Left cardiac atrium (tissue), 4 donors: ENCODE measurements at regions not wholly inside any gene's neighbourhood (a gene's known extent, or its start where the extent isn't known, plus 50 kb on each side); places are given as distances from the start of the nearest gene placed in this dataset.
"Not testable (repeated sequence)": the region's sequence is repeated elsewhere in the genome, so short reads cannot be mapped to it uniquely, and the experiment has no call there.

Source experiments
- ATAC-seq, 2 donors: fragments of 200-7000 bp; cut with Tn5 transposase; one replicate each; pipeline ENCODE4 v1.9.1; 2020; ENCODE audit warnings: mild to moderate bottlenecking in 2 of 2, moderate library complexity in 2 of 2
- DNase-seq: peaks from one replicate; pipeline ENCODE4 v3.0.0-alpha.2; 2020
- intact Hi-C, 2 donors: fragments of 100-400 bp; cut with DNase I; formaldehyde crosslinking; loops; one replicate each; pipeline versions ENCODE4 v1.14.1 to v1.15.1; 2022 to 2023
- donor health status: DM: no; HTN: yes; CAD: no.
- donor health status: DM: no; HTN: yes; CAD: no; lungs with severe emphysema.
- donor health status: DM: yes; HTN: yes; CAD: no.
- donor health status: Dilated cardiomyopathy.

DNA sequence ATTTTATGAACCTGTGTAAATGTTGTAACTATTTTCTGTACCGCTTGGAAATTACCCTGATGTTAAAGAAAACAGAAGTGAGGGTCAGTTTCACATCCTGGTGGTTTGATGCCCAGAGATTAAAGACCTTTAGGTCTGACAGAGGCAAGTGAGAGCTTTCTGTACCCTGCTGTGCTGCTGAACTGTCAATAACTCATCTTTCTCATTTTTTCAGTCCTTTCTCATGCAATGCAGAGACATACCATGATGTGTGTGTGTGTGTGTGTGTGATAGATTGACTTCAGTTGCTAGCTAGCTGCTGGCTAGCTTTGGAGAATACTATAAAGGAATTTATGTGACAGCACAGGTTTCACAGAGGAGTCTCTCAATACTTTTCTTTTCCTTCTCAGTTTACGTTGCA is 2025.6 kb upstream of the LRRTM1 start:
- DNase-seq: no peak
- ATAC-seq: no peak
- intact Hi-C loops: no loop called here

DNA sequence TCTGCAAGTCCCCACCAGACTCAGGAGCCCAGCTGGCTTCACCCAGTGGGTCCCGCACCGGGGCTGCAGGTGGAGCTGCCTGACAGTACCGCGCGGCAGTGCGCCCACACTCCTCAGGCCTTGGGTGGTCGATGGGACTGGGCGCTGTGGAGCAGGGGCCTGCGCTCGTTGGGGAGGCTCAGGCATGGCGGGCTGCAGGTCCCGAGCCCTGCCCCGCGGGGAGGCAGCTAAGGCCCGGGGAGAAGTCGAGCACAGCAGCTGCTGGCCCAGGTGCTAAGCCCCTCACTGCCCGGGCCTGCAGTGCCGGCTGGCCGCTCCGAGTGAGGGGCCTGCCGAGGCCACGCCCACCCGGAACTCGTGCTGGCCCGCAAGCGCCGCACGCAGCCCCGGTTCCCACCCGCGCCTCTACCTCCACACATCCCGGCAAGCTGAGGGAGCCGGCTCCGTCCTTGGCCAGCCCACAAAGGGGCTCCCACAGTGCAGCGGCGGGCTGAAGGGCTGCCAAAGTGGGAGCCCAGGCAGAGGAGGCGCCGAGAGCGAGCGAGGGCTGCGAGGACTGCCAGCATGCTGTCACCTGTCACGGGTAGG is 2021.7 kb upstream of the LRRTM1 start:
- ATAC-seq, intact Hi-C loops, DNase-seq: not testable (repeated sequence)

DNA sequence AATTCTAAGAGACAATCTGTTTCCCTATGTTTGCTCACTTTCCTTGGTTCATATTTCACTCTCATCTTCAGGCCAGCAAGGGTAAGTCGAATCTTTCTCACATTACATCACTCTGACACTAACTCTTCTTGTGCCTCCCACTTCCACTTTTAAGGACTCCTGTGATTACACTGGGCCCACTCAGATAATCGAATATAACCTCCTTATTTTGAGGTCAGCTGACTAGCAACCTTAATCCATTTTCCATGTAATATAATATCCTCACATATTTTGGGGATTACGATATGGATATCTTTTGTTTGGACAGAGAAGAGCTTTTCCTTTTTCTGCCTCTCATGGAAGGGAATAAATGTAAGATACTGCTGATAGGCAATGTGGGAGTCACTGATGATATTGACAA is 2015.7 kb upstream of the LRRTM1 start:
- intact Hi-C loops: no loop called here
- ATAC-seq (no peak), DNase-seq (no peak)

DNA sequence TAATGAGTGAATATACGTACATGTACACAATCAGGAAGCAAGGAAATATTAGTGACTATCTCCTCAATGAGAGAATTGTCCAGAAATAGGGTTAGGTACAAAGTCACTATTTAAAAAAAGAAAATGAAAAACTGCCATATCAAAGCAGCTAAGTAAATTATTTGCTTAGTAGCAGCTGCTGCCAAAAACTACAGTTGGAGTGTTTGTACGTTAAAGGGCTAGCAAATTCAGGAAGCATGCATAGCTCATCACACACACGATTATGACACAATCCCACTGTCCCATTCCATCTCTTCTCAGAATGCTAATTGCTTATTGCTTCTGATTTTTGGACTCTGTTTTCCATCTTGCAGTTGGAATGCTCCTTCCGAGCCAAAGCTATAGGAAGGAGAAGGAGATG is 2012.5 kb upstream of the LRRTM1 start:
- ATAC-seq: no peak
- intact Hi-C loops: no loop called here

DNA sequence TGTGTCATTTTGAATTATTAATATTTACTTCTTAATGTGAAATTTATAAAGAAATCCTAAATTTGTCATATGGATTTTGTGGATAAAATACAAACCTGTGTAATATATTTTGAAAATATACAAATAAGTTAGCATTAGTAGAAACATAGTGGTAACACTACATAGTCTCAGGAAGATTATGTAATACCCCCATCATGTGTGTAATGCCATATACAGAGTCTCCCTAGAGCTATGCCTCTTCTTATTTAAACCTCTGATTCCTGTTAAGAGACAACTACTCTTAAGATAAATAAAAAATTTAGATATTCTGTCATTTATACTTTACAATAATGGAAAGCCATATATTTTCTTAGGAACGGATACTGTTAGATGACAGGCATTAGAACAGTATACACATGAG is 2012.0 kb upstream of the LRRTM1 start:
- no peak for DNase-seq
- ATAC-seq: no peak
- intact Hi-C loops: no loop called here

More for the DNA sequence above, 2012.5 kb upstream of the LRRTM1 start:
- DNase-seq: no peak

DNA sequence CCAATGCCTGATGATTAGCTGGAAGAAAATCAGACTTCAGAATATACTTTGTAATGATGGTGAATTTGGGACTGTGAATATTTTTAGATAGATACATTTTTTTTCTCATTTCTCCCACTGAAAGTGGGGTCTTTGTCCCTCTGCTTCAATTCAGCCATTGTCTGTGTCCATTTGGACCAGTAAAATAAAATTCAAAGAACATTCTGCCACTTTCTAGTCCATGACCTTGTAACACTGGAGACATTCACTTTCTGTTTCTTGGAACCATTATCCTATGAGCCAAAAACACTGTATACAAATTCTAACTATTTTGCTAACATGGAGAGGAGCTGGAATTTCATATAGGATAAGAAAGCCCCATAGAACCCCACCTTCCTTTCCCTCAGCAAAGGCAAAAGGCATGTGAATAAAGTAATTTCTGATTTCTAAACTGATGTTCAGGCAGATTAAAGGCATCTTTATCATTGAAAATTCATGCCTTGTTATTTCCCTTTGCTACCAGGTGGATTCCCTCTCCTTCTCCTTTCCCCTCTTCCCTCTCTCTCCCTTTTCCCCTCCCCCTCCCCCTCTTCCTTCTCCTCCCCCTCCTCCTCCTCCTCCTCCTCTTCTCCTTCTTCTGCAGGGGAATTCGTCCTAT is 2010.4 kb upstream of the LRRTM1 start:
- ATAC-seq: no peak
- intact Hi-C loops: no loop called here
- no peak for DNase-seq

DNA sequence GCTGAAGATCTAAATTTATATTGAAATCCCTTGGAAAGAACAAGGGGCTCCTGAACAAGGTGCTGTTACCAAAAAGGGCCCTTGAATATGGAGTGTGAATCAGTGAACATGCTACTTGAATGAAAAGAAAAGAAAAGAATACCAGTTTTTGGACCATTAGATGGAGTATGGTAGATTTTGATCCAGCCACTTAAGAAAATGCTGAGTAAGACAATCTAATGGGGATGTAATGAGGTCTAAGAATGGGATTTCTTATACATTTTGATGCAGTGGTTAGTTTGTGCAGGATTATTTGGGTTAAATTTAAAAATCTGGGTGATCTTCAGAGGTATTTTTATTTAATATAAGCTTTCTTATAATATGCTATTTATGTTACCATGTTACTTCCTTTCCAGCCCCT is 2003.0 kb upstream of the LRRTM1 start:
- intact Hi-C loops: no loop called here
- ATAC-seq (no peak), DNase-seq (no peak)

DNA sequence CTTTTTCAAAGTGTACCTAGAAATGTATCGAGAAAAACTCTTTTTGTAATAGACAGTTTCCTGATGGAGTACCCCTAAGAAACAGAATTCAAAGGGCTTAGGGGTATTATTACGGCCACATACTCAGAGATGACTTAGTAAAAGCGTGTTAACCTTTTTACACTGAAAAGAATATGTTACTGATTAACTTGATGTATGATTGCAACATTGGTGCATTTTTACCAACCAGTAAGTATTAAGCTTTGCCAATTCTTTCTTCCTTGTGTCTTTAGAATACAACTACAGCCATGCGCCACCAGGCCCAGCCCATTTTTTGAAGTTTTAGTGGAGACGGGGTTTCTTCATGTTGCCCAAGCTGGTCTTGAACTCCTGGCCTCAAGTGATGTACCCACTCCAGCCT is 1997.0 kb upstream of the LRRTM1 start:
- intact Hi-C loops: no loop called here
- DNase-seq (no peak), ATAC-seq (no peak)

DNA sequence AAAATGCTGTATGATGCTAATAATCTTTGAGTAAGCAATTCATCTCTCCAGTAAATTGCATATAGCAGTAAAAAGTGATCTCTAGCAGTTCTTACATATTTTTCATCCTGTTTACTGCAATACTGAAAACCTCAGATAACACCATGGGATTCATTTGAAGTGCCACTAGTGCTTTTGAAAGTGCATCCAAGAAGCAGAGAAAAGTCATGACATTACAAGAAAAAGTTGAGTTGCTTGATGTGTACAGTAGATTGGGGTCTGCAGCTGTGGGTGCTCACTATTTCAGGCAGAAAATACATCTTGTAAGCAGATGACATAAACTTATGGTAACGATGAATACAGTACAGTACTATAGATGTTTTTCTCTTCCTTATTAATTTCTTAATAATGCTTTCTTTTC is 1984.9 kb upstream of the LRRTM1 start:
- no peak for DNase-seq
- ATAC-seq: no peak
- intact Hi-C loops: no loop called here

DNA sequence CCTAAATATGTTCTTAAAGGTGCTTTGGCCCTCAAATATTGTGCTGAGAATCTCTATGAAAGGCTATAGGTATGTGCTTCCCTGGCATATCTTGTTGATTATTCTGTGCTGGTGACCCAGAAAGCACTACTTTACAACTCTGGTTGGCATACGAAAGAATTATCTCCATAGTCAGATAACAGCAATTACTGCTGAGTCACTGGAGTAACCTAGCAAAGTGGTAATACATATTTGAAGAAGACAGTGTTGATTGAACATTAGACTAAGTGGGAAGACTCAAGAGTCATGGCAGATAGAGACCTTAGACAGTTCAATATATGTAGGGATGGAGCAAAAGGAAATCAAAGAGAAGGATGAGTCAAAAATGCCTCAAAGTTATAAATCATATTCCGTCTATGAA is 1978.5 kb upstream of the LRRTM1 start:
- ATAC-seq: no peak
- intact Hi-C loops: no loop called here
- DNase-seq: no peak

DNA sequence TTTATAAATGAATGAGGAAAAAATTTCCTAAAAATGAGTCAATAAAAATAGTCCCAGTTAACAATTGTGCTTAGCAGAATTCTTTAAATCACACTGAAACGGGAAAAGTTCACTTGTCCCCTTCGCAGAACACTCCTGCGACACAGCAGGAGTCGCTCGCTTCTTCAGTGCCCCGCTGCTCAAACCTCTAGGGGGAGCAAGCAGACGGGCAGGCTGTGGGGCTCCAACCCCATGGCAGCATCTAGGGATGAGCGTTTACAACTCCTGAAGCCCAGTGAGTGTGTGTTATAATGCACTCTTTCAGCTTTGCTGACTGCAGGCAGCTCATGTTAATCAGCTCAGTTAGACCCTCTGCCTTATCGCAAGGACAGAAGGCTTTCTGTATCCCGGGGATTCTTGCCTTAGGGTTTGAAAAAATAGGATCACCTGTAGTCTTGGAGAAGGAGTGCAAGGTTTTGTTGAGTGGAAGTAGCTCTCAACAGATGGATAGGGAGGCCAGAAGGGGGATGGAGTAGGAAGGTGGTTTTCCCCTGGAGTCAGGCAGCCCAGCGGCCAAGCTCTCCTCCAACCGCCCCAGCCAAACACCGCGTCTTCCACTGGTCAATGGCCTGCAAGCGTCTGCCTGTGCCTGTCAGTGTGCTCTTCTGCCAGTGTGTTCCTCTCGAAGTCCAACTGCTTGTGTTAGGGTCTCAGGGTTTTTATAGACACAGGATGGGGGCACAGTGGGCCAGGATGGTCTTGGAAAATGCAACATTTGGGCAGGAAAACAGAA is 1977.7 kb upstream of the LRRTM1 start:
- ATAC-seq (no peak), DNase-seq (no peak)
- intact Hi-C loops: no loop called here

DNA sequence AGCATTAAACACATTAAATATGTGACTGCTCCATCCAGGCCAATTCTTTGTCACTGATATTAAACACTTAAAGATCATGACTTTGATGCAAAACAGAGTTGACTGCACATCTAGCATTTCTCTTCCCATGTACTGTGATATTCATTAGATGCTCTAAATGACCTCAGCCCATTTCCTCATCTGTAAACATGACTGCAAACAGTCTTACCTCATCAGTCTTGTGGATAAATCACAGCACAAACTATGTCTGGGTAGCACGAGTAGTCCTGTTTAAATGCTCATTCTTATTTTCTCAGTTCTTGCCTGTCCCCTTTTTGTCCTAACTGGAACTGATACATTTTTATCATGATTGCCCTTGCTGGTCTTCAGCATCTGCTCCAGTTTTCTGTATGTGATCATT is 1974.8 kb upstream of the LRRTM1 start:
- intact Hi-C loops: no loop called here
- ATAC-seq: no peak
- no peak for DNase-seq

DNA sequence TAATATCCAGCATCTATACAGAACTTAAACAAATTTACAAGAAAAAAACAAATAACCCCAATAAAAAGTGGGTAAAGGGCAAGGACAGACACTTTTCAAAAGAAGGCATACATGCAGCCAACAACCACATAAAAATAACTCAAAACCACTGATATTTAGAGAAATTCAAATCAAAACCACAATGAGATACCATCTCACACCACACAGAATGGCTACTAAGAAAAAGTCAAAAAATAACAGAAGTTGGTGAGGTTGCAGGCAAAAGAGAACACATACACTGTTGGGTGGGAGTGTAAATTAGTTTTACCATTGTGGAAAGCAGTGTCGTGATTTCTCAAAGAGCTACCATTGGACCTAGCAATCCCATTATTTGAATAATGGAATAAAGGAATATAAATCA is 1973.9 kb upstream of the LRRTM1 start:
- ATAC-seq (no peak), DNase-seq (no peak)
- intact Hi-C loops: no loop called here

DNA sequence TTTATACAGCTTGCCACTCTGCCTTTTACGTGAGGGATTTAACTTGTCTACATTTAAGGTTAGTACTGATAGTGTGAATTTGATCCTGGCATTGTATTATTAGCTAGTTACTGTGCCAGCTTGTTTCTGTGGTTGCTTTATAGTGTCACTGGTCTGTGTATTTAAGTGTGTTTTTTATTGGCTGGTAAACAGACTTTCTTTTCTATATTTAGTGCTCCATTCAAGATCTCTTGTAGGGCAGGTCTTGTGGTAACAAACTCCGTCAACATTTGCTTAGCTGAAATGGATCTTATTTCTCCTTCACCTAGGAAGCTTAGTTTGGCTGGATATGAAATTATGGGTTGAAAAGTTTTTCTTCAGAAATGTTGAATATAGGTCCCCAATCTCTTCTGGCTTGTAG is 1971.0 kb upstream of the LRRTM1 start:
- intact Hi-C loops: no loop called here
- ATAC-seq (no peak), DNase-seq (no peak)

DNA sequence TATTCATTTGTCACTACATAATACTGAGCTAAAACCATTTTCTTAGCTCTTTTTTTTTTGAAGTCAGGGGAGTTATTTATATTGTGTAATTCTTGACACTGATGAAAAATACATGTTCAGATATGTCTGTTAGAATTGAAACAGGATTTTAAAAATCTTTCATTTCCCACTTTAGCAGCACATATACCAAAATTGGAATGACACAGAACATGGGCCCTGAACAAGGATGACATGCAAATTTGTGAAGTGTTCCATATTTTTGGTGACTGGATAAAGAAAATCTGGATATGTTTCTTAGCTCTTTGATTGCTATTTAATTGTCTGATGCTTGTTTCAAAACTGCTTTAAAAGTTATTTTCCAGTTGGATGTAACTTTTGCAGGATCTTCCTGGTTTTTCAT is 1963.9 kb upstream of the LRRTM1 start:
- intact Hi-C loops: no loop called here
- DNase-seq: no peak
- ATAC-seq: no peak

DNA sequence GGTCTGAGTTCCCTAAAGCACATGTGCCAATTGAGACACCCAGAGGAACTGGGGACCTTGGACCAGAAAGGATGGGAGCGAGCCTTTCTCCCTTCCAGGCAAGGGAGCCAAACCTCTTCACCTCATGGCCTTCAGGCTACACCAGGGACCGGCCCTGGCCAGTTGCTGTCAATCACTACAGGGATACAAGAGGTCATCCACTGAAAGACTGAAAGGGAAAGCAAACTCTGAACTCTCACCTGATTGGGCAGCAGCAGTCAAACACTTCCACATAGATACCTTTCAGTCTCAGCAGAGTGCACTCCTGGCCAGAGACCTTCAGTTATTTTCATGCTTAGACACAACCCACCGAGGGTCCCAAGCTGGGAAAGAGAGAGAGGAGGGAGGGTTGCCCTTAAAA is 1956.0 kb upstream of the LRRTM1 start:
- DNase-seq (no peak), ATAC-seq (no peak)
- intact Hi-C loops: no loop called here

DNA sequence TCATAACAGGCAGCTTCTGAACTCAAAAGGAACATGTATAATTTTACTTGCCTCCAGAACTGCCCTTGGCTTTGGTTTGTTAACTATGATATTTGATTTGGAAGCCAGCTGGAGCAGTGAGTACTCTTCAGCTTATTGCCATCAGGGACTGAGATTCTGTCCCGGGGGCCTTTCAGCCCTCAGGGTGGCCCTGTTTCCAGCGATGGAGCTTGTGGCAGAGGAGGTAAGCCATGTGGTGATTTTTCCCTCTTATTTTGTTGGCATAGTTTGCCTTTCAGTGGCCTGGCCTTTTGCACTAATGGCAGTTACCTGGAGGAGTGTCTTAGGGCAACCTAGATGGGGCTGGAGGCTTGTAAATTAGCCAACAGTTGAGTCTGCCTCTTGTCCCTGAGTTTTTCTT is 1955.0 kb upstream of the LRRTM1 start:
- ATAC-seq (no peak), DNase-seq (no peak)
- intact Hi-C loops: no loop called here

DNA sequence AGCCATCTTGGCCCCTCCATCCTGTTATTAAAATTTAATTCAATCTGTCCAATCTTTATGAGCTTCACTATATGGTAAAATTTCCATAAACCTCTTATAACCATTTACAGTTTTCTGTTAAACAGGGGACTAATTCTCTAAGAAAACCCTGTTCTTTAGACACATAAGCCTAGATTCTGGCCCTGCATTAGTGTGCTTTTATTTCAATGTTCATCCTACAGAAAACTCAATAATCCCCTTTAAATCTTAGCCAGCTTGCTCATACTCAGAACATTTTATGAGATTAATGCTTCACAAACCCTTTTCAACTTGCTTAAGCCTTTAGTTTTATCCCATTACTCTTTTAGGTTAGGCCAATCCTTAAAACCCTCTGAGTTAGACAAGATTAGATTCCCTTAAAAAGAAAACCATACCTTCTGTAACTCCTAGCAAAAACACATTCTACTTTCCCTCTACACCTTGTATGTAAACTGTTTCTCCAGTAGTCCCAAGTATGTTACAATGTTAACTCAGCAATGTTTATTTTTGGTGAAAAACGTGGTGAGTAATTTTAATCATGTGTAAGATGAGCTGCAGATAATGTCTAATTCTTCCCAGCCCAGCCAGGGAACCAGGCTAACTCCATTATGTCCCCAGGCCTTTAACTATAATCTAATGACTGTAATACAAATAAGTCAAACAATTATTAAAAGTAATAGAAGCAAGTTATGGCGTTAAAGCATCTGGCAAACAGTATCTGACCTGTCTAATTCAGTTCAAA is 1953.4 kb upstream of the LRRTM1 start:
- intact Hi-C loops: no loop called here
- no peak for ATAC-seq
- DNase-seq: no peak

DNA sequence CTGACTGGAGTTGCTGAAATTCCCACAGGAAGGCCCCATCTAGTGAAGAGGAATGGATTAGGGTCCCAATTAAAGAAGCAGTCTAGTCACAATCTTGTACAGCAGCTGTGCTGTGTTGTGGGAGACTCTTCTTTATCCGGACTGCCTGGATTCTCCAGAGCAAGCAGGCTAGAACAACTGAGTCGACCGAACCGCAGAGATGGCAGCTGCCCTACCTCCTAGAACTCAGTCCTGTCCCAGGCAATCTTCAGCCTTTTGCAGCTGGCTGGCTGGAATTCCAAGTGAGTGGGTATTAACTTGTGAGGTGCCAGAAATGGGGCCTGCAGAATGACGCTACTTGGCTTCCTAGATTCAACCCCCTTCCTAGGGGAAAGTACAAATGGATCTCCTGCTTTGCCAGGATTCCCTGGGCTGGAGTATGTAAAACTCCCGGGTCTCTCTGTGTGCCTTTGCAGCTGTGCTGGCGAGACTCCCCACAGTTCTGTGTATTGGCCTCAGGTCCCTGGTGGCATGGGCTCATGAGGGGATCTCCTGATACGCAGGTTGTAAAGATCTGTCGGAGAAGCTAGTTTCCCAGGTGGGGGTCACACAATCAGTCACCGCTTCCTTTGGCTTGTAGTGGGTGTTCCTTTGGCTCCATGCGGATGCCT is 1952.6 kb upstream of the LRRTM1 start:
- no peak for DNase-seq
- ATAC-seq: no peak
- intact Hi-C loops: no loop called here

DNA sequence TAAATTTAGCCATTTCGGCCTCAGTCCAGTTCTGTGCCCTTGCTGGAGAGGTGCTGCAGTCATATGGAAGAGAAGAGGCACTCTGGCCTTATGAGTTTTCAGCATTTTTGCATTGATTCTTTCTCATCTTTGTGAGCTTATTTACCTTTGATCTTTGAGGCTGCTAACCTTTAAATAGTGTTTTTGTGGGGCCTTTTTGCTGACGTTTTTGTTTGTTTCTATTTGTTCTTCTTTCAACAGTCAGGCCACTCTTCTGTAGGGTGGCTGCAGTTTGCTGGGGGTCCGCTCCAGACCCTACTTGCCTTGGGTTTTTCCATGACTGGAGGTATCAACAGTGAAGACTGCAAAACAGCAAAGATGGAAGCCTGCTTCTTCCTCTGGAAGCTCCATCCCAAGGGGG is 1951.7 kb upstream of the LRRTM1 start:
- DNase-seq: no peak
- intact Hi-C loops: no loop called here
- no peak for ATAC-seq
